LoVo (cell line): ENCODE measurements at regions not wholly inside any gene's neighbourhood (a gene's known extent, or its start where the extent isn't known, plus 50 kb on each side); places are given as distances from the start of the nearest gene placed in this dataset.

Experiments used
- DNase-seq: peaks from one replicate; pipeline ENCODE4 v3.0.0-alpha.2; 2016; ENCODE audit warnings: low spot score

GRCh38 chr10:83580373-83581012 is 558.8 kb upstream of the GHITM start:
- no peak for DNase-seq

- DNase-seq: no peak
Measured at GRCh38 chr10:83582407-83583095, 556.8 kb upstream of the GHITM start.

GRCh38 chr10:83585686-83586085 is 553.6 kb upstream of the GHITM start:
- DNase-seq: no peak

- no peak for DNase-seq
Measured at GRCh38 chr10:83592337-83592935, 546.9 kb upstream of the GHITM start.

- DNase-seq: no peak
Measured at GRCh38 chr10:83603708-83604107, 535.6 kb upstream of the GHITM start.

GRCh38 chr10:83605783-83606630 is 533.3 kb upstream of the GHITM start:
- DNase-seq: no peak

- DNase-seq: no peak
Measured at GRCh38 chr10:83607959-83608745, 531.2 kb upstream of the GHITM start.

- no peak for DNase-seq
Measured at GRCh38 chr10:83612050-83612449, 527.3 kb upstream of the GHITM start.

GRCh38 chr10:83612746-83613145 is 526.6 kb upstream of the GHITM start:
- no peak for DNase-seq

- no peak for DNase-seq
Measured at GRCh38 chr10:83617172-83617571, 522.1 kb upstream of the GHITM start.

- DNase-seq: no peak
Measured at GRCh38 chr10:83617692-83618545, 521.4 kb upstream of the GHITM start.

- no peak for DNase-seq
Measured at GRCh38 chr10:83625831-83626360, 513.4 kb upstream of the GHITM start.

- DNase-seq: no peak
Measured at GRCh38 chr10:83632701-83633100, 506.6 kb upstream of the GHITM start.

GRCh38 chr10:83633547-83633946 is 505.8 kb upstream of the GHITM start:
- no peak for DNase-seq

GRCh38 chr10:83636826-83637225 is 502.5 kb upstream of the GHITM start:
- no peak for DNase-seq

- no peak for DNase-seq
Measured at GRCh38 chr10:83647526-83647925, 491.8 kb upstream of the GHITM start.

GRCh38 chr10:83648201-83648600 is 491.1 kb upstream of the GHITM start:
- no peak for DNase-seq

GRCh38 chr10:83649471-83649870 is 489.8 kb upstream of the GHITM start:
- no peak for DNase-seq

- DNase-seq: no peak
Measured at GRCh38 chr10:83654689-83655088, 484.6 kb upstream of the GHITM start.

- no peak for DNase-seq
Measured at GRCh38 chr10:83656924-83657323, 482.4 kb upstream of the GHITM start.

GRCh38 chr10:83657487-83657886 is 481.8 kb upstream of the GHITM start:
- DNase-seq: no peak
